ENCODE measurements at regions not wholly inside any gene's neighbourhood (a gene's known extent, or its start where the extent isn't known, plus 50 kb on each side); places are given as distances from the start of the nearest gene placed in this dataset.

DNA sequence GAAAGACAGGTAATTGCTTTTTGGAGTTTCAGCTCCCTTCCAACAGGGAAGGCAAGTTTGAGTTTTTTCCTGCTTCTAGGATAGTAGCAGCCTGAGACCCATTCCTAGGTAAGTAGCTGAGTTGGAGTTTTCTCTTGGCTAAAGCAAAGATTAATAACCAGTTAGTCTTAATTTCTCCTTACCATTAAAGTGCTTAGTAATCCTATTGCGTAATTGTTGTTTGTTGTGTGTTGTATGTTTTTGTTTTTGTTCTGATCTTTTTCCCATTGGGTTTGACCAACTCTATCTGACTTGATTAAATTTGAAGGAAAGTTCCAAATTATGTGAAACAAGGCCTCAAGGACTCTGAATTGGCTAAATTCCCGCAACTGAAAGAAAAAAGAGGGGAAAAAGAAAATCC, 83.5 kb downstream of the TBX22 start:
- no peak for DNase-seq

DNA sequence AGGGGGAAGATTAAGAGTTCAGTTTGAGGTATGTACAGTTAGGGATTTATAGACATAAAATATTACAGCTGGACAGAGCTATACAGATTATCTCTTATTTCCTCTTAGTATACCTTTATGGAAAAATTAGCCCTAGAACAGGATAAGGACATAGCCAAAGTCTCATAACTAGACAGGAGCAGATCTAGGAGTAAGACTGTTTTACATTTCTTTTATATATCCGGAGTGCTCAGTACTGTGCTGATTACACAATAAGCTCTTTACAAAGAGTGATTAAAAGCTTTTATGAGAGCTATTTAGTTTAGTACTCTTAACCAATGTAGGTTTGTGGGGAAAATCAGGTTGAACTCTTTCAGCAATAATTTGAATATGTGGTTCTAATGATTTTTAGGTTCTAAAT, 105.8 kb downstream of the TBX22 start:
- no peak for DNase-seq

DNA sequence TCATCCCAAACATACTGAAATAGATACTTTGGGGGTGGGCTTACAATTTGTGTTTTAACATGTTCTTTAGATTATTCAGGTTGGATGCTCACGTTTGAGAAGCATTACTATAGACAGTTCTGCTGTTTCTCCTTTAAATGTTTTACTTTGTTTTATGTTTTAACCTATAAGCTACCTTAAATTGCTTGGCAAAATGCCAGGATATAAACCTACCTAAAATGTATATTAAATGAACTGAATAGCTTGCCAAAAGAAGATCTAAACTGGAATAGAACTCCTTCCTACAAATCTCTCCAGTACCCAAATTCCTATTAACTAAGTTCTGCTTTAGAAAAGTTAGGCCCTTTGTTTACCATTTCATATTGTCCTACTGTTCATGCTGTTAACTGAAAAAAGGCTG, 124.4 kb downstream of the TBX22 start:
- no peak for DNase-seq

DNA sequence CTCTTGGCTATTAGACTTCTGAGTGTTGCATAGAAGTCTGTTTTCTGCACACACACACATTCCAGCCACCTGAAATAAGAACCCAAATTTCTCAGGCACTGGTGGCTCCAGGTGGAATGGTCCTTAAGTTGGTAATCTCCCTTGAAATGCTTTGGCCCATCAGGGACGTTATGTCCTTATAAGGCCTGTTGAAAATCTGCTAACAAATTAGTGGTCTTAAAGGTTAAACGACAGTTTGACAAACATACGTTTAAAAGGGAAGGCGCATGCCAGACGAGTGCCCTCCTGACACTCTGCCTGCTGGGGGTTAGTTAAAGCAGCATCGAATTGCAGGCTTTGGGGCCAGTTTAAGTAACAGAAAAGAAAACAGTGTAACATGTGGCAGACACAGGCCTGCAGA, 125.0 kb downstream of the TBX22 start:
- DNase-seq = no peak

DNA sequence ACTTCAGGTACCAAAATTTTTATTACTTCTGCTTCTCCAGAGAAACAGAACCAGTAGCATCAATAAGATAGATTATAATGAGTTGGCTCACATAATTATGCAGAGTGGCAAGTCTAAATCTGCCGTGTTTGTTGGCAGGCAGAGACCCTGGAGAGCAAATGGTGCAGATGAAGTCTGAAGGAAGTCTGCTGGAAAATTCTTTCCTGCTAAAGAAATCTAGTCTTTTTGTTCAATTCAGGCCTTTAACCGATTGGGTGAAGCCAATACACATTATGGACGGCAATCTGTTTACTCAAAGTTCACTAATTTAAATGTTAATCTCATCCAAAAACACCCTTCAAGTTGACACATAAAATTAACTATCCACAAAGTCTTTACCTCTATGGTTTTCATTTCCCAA, 156.0 kb downstream of the TBX22 start:
- DNase-seq = no peak

DNA sequence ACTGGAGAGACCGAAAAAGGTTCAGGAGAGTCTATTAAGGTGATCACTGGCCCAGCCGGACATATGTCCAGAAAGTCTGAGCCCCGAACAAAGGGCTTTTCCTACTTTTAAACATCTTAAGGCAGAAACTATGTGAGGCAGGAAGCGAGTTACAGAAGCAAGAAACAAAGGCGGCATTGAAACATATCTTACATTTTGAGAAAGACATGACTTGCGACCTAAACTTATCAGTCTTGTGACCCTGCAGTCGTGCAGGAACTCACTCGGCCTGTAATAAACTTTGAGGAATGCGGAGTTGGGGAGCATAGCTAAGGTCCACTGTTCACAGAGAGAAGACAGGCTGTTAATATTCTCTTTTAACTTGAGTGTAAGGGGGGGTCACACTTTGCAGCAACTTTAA, 158.7 kb downstream of the TBX22 start:
- no peak for DNase-seq

DNA sequence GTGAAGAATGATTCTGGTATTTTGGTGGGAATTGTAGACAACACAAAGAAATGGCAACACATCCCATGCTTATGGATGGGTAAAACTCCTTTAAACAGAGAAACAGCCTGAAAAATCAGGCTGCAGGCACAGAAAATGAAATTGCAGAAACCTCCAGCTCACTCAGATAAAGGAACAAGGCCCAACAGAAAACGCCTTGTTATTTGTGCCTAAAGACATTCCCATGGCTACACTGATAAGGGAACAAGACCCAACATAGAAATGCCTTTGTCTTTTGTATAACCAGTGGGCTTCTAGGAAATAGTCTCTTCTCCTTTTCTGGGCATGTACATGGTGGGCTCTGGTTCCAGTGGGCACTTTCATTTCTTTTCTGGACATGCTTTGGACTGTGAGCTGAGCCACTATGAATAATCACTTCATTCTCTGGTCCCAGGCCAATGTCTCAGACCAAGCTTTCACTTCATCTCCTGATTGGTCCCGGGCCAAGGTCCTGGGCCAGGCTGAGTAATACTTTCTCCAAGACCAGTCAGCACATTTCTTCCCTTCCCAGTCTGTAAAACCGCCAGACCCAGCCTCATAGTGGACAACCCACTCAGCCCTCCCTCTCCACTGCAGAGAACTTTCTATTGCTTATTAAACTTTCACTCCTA, 160.5 kb downstream of the TBX22 start:
- no peak for DNase-seq

DNA sequence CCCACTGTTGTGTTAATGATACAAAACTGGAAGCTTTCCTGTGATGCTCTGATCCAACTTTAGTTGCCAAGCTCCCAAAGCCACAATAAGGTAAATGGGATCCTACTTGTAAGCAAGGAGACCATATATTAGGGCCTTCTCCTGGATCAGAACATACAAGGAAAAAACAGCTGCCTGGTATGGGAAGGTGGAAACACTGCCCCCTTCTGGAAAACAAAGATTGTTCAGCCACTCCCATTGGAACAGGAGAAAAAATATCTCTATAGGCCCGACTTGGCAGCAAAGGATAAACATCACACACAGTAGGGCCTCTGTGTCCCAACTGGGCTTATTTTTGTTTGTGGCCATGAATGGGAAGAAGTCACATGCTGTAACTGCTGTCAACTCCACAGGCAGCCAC, 166.5 kb downstream of the TBX22 start:
- no peak for DNase-seq

DNA sequence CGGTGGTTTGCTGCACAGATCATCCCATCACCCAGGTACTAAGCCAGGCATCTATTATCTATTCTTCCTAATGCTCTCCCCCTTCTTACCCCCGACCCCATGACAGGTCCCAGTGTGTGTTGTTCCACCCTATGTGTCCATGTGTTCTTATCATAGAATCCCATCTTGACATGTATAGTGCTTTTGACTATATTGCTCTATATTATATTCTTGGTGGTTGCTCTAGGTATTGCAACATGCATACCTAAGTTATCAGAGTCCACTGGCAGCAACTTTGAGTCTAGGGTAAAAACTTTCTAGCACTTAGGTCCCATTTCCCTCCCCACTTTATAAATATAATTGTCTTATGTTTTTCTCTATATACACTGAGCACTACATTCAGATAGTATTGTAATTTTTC, 170.3 kb downstream of the TBX22 start:
- no peak for DNase-seq

DNA sequence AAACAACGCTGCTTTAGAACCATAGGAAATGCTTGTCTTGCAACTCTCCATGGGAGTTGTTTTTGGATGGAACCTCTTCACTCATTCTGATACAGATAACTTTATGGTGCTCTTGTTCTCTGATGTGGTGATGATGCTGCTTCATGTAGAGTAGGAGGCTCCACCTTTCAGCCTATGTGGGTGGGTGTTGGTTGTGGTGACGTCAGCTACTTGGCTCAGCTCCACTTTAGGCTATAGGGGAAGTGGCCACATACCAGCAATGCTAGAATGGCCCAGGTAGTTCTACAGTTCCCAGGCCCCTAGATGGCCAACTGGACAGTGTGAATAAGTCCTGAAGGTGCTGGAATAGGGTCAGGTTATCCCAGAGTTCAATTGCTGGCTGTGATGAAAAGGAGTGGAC, 192.1 kb downstream of the TBX22 start:
- no peak for DNase-seq

DNA sequence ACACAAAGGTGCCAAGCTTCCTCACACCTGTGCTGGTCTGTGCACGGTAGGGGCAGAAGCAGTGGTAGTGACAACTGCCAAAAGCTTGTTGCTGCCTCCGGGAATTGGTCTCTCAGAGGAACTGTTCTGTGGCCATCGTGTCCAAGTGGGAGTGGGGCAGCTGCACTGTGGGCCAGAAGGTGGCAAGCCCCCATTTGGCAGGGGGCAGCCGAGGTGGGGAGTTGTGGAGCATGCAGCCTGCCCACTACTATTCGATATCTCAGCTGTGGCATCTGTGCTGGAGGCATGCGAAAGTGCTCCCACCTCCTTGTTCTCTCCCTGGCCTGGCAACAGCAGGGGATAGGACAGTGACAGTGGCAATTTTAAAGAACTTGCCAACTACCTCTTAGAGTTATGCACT, 192.8 kb downstream of the TBX22 start:
- DNase-seq = no peak

DNA sequence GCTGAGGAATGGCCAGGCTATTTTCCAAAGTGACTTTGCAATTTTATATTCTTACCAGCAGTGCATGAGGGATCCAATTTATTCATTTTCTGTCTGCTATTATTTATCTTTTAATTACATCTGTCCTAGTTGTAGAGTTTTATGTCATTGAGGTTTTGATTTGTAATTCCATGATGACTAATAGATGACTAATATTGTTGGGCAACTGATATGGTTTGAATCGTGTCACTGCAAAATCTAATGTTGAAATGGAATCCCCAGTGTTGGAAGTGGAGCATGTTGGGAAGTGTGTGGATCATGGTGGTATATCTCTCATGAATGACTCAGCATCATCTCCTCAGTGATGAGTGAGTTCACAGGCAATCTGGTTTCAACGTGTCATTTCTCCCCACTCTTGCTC, 201.5 kb downstream of the TBX22 start:
- no peak for DNase-seq

DNA sequence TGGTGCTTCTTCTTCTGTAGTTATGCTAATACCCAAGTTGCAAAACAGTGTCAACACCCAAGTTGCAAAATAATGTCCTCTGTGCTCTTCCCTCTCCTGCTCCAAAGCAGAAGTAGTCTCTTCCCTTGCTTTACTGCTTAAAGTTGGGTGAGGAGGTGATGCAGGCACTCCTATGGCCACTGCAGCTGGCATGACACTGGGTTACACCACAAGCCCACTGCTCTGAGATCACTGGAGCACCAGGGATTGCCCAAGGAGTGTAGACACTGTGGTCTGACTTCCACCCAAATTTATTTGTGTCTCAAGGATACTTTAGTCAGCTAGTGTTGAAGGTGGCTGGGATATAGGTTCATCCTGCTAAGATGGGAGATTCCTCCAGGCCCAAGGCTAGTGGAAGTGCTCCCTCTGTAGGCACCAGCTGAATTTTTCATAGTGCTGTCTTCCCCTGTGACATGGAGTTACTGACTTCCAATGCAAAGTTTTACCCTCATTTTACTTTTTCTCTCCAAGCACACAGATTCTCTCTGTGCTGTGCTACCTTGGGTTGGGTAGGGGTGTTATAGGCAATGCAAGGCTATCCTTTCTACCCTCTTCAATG, 196.2 kb upstream of the TENT5D start:
- no peak for DNase-seq

DNA sequence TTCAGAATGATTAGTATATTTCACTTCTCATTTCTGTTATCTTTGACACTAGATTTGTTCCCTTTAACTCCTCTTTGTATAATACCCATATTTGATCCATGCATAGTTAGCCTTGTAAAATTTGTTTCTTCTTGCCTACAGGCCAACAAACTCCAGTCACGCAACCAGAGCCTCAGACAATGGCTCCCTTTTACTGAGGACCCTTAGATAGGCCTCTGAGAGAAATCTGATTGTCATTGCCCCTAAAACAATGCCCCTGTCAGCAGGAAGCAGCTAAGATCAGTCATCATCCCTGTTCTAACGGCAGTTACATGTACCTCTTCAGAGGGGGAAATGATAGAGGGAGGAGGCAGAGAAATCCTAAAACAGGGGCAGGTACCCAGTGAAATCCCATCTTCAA, 190.6 kb upstream of the TENT5D start:
- DNase-seq = no peak

DNA sequence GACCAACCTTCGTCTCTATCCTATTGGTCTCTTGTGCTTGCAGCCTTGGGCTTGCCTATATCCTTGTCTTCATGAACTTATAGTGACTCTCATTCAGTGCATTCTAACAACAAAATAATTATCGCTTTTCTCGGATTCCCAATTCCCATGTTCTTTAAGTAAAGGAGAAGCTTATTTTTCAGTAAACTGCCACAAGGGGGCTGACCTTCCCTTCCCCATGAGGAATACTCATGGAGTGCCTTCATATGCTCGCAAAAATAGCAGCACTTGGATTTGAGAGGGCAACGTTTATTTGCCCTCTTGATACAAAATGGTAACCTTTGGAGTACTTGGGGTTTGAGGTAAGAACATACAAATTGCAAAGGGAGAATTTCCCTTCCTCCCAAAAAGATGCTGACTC, 183.2 kb upstream of the TENT5D start:
- no peak for DNase-seq

DNA sequence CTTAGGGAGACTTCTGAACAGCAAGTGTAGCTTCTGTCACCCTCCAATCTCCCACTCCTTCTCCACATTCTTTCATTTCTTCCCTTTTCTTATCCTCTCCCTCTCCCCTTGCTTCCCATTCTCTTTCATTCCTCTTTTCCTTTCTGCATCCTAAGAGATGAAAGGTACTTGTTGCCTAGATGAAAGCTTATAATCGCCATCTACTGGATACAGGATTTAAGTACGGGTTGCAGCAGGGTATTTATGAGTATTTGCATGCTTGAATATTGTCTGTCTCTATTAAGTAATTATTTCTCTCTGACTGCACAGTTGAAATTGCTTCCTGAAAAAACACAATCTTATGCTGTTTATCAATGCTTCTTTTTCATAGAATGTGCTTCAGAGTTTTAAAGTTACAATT, 174.0 kb upstream of the TENT5D start:
- DNase-seq = no peak

DNA sequence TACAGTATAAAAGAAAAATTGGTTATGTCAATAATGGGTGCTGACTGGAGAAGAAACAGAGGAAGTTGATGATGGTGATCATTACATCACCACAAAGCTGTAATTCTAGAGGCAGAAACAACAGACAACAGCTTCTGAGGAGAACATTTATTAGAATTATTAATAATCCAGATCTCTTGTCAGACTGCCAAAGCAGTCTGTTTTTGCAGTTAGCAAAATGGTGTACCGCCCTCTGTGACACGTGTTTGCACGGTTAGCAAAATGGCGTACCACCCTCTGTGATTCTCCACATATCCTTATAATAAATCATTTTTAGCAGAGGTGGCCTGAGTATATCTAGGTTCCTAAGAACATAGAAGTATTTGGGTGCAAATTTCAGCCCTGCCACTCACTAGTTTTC, 154.0 kb upstream of the TENT5D start:
- no peak for DNase-seq

DNA sequence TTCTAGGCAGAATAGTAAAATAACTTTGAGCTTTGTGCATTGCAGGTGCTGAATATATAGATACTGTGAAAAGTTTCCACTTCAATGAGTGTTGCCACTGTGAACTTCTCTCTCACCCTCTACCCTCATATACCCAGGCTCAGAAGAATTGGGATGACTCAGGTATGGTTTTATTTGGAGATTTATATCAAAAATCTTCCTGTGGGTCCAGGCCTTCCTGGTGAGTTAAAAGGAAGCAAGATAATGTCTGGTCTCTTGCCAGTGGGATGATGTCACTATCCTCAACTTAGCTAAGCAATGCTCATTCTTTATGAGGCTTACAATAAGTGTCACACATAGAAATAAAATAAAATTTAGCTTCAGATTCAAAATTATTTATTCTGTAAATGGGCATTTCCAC, 153.3 kb upstream of the TENT5D start:
- no peak for DNase-seq

DNA sequence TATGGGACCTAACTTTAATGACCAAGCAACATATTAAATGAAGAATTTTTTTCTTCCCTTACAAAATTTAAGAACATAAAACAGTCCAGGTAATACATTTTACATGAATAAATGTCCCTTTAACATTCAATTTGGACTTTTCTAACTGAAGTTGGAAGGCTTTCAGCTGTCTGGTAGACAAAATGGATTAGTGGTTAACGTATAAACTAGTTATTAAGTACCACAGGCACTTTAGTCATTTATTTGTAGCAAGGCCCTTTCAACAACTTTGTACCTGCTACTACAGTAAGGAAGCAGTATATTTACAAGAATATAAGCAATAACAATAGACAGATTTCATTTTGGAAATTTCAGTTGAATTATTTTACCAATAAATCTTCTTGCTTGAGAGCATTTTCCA, 152.5 kb upstream of the TENT5D start:
- no peak for DNase-seq

DNA sequence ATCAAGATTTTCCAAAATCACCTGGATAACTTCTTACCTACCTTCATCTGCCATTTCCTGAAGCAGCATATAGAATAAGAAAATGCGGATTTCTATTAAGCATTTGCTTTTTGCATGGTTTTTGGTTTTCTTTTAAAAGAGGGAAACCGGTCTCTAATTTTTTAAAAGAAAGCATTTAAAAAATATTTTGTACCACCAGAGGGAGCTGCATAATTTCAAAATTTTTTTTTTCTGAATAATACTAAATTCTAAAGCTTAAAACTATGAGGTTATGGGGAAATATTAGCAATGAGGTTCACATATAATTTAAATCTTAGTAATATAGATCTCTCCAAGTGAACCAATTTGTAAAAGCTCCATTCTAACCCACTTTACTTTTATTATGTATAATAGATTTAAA, 137.7 kb upstream of the TENT5D start:
- DNase-seq = no peak

DNA sequence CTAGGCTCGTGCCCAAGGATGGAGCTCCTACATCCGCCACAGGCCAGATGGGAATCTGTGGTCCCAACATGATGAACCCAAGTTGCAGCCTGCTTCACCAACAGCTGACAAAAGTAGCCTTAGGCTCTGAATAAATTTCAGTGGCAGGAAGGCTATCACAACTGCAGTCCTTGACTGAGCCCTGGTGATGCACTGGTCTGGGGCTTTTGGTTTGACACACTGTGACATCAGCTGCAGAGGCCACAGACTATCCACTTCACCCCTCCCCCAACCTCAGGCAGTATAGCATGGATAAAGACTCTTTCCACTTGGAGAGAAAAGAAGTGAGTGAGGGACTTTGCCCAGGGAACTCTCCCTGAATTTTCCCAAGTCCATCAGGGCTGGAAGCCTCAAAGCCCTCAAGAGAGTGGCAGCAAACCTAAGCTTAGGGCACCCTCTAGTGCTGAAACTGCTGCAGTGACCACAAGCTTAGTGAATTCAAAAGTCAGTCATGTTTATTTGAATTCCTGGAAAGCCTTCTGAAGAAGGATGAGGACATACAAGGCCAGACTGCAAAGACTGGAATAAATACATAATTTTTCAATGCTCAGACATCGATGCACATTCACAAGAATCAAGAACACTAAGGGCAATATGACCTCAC, 135.0 kb upstream of the TENT5D start:
- DNase-seq = no peak

DNA sequence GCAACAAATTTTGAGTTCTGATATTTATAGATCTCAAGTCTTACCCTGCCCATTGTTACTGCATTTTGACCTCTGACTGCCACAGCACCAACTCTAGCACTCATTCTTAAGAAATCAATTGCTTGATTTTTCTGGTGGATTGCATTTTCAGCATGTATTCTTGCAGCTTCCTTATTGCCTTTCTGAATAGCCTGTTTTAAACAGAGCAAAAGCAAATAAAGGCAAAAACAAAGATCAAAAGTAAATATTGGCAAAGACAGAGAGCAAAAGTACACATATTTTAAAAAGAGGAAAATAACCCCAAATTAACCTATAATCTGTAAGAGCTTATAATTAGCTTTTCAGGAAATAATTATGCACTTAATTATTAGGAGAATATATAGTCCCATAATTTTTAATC, 129.4 kb upstream of the TENT5D start:
- DNase-seq = no peak

DNA sequence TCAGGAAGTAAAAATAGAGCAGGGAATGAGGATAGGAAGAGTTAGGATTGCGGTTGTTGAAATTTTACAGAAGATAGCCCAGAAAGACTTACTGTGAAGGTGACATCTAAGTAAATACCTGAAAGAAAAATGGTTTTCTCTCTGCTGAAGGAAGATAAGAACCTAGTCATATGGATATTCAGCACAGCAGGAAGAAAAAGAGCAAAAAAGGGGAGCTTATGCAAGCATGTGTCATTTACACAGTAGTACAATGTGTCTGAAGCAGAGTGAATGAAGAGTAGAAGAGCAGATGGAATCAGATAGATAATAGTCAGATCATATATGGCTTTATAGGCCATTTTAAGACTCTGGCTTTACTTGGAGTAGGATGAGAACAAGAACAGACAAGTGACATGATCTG, 126.9 kb upstream of the TENT5D start:
- no peak for DNase-seq

DNA sequence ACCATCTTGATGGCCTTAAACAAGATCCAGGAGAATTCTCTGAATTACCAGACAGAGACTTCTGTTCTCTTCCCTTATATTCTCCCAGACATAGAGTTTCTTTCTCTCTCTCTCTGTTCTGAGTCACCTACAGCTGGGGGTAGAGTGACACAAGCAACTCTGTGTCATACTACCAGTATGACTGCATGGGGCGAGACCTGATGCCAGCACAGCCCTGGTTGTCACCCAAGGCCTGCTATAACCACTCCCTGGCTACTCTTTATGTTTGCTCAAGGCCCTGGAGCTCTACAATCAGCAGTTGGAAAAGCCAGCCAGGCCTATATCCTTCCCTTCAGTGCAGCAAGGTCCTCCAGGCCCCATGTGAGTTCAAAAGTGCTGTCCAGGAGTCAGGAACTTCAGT, 114.2 kb upstream of the TENT5D start:
- DNase-seq = no peak

DNA sequence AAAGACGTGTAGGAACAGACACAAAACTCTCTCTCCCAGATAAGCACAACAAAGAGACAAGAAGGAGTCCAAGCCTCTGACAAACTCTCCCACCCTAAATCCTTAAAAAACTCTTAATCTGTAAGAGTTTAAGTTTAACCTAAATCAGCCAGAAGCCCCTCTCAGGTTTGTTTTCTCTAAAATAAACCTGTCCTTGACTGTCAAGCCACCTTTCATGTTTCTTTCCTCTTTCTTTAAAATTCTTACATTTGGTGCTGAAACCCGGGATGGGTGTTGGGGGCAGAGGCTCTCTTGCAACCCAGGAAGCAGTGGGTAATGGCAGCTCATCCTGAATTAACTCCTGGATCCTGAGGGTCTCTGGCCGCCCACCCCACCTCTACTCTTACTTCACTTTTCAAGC, 107.8 kb upstream of the TENT5D start:
- no peak for DNase-seq

Measured in right forelimb (tissue), 1 donor.